Neural progenitor cell (in vitro differentiated cells): ENCODE measurements at regions not wholly inside any gene's neighbourhood (a gene's known extent, or its start where the extent isn't known, plus 50 kb on each side); places are given as distances from the start of the nearest gene placed in this dataset.

Experiments used
- CTCF ChIP-seq: fragments of 200-600 bp; sonication (generic); IDR thresholded peaks from 2 replicates; pipeline ENCODE4 v1.5.1; 2017; ENCODE audit warnings: antibody characterized with exemption, mild to moderate bottlenecking
- EZH2 ChIP-seq: fragments of 200-600 bp; sonication (generic); IDR thresholded peaks from 2 replicates; pipeline ENCODE4 v1.6.1; 2017; ENCODE audit warnings: antibody characterized with exemption, mild to moderate bottlenecking, moderate library complexity
- EZH2phosphoT487 ChIP-seq: fragments of 200-600 bp; sonication (generic); IDR thresholded peaks from 2 replicates; pipeline ENCODE4 v1.6.1; 2017; ENCODE audit warnings: antibody characterized with exemption

GRCh38 chr16:79329967-79330366, 270.6 kb downstream of the MAF start:
- TF ChIP-seq EZH2phosphoT487 (no peak), CTCF (no peak), EZH2 (no peak)
